Activated T-helper 1 cell treated with anti-CD3 and anti-CD28 coated beads, Interleukin-2, amount 50 U/mL, for 16 hours (primary cell): ENCODE measurements at regions not wholly inside any gene's neighbourhood (a gene's known extent, or its start where the extent isn't known, plus 50 kb on each side); places are given as distances from the start of the nearest gene placed in this dataset.
"Not testable (repeated sequence)": the region's sequence is repeated elsewhere in the genome, so short reads cannot be mapped to it uniquely, and the experiment has no call there.

Experiments used
- DNase-seq, 2 donors: peaks; one replicate each; pipeline ENCODE4 v3.0.0-alpha.2; 2020; ENCODE audit warnings: low read depth in 1 of 2, low spot score in 1 of 2

DNA sequence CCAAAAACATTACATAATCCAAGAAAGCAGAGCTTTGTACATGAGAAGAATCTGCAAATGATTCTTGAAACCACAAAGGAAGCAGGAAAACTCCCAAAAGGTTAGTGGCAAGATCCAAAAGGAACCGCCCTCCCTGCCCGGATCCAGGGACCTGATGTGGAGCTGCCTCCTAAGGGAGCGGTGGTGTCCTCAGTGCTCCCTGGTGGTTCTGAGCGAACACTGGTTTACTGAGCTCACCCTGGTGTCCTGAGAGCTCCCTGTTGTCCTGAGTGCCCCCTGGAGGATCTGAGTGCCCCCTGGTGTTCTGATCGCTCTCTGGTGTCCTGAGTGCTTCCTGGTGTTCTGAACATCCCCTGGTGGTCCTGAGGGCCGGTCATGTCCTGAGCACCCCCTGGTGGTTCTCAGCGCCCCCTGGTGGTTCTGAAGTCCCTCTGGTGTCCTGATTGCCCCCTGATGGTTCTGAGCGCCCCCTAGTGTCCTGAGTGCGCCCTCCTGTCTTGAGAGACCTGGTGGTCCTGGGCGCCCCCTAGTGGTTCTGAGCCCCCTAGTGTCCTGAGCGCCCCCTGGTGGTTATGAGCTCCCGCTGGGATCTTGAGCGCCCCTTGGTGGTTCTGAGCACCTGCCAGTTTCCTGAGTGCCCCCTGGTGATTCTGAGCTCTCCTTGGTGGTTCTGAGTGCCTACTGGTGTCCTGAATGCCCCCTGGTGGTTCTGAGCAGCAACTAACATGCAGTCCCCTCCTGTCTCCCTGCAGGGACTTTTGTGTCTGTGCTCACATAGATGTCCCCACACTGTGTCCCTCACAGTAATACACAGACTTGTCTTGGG is 891.1 kb downstream of the TMEM121 start:
- DNase-seq: peak; percentile 41 to 69

DNA sequence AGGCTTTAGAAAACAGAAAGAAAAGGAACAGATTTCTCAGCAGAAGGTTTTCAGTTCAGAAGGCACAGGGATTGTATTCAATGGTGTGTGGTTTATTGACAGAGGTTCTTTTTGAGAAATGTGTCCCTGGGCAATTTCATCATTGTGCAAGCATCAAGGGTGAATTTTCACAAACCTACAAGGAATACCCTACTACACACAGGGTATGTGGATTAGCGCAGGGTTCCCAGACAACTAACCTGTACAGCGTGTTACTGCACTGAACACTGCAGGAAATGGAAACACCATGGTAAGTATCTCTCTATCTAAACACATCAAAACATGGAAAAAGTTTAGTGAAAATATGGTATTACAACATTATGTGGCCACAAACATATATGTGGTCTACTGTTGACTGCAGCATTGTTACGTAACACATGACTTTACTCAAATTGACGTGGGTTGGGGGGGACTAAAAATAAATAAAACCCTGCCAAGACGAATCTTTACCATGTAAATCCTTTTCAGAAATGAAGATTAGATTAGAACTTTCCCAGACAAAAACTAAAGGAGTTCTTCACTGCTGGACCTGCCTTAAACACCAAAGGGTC is 893.1 kb downstream of the TMEM121 start:
- no peak for DNase-seq

DNA sequence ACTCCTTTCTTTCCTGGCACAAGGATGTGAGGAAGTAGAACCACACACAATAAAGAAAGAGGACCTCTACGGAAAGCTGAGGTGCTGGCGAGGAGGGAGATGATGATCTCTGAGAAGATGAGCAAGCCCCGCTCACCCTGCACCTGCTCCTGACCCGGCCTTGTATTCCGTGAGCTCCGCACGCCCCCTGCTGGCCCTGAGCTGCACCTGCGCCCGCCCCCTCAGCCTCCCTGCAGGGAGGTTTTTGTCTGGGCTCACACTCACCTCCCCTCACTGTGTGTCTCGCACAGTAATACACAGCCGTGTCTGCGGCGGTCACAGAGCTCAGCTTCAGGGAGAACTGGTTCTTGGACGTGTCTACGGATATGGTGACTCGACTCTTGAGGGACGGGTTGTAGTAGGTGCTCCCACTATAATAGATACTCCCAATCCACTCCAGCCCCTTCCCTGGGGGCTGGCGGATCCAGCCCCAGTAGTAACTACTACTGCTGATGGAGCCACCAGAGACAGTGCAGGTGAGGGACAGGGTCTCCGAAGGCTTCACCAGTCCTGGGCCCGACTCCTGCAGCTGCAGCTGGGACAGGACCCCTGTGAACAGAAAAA is 895.1 kb downstream of the TMEM121 start:
- peak in 1 of 2 donors; percentile 71 for DNase-seq

DNA sequence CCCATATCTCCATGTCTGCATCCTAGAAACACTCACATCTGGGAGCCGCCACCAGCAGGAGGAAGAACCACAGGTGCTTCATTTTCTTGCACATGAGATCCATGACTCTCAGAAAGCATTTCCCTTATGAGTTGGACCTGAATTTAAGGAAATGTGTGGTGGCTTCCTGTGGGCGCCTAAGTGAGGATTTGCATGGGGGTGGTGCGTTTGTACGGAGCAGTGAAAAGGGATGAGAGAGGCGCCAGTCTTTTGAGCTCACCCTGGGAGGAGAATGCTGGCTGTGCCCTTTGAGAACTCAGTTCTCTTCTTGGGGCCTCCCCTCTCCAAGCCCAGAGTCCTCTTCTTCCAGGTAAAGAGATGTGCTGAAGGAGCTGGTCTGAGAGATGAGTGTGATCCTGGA is 895.7 kb downstream of the TMEM121 start:
- DNase-seq: no peak

DNA sequence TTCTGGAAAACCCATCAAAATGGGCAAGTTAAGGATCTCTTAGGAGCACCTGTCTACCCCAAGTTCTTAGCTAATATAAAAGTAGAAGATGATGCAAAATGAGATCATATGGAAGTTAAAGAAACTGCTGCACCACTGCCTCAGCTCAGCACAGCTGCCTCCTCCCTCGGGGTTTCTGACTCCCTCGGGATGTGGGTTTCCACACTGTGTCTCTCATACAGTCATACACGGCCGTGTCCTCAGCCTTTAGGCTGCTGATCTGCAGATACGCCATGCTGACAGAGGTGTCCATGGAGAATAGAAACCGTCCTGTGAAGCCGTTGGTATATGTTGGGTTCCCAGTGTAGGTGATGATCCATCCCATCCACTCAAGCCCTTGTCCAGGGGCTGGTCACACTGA is 898.8 kb downstream of the TMEM121 start:
- DNase-seq: not testable (repeated sequence)

DNA sequence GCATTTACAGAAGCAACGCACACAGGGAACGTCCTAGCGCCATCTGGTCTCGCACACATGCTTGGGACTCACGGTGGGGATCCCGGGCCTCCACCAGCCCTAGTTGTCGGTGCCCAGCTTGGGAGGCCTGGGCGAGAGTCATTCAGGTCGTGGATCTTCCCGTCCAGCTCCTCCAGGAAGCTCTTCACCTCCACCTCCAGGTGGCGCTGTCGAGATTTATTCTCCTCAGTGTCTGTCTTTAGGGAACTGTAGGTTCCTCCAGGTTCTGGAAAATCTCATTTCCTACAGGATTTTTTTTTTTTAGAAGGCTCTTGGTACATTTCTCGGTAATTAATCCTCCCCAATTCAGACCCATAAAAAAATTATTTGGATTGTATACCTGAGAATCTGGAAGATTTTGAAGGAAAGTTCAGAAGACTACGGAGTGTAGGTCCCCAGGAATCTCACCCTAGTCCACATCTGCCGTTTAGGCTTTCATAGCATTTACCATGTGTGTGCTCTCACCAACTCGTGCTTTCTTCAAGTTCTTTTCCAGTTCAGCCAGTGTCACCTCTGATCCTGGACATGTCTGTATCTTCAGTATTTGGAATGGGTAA is 910.0 kb downstream of the TMEM121 start:
- DNase-seq: peak; percentile 56 to 61

DNA sequence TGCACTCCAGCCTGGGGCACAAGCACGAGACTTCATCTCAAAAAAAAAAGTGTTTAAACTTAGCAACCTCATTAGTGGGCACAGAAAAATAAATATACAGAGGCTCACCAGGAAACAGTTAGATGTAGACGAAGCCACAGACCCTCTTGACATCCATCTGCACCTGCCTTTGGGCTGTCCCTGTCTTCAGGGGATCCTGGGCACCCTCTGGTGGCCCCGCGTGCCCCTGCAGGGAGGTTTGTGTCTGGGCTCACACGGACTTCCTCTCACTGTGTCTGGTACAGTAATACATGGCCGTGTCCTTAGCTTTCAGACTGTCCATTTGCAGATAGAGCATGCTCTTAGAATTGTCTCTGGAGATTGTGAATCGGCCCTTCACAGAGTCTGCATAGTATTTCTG is 916.5 kb downstream of the TMEM121 start:
- peak; percentile 22 to 25 for DNase-seq

DNA sequence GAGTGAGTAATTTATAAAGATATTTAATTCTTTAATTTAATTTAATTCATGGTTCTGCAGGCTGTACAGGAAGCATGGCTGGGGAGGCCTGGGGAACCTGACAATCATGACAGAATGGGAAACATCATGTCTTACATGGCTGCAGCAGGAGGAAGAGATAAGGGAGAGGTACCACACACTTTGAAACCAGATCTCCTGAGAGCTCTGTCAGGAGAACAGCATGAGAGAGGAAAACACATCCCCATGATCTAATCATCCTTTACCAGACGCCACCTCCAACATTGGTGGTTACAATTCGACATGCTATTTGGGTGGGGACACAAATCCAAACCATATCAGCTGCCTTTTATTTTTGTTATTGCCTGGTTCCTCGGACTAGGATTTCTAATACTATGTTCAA is 928.6 kb downstream of the TMEM121 start:
- no peak for DNase-seq

DNA sequence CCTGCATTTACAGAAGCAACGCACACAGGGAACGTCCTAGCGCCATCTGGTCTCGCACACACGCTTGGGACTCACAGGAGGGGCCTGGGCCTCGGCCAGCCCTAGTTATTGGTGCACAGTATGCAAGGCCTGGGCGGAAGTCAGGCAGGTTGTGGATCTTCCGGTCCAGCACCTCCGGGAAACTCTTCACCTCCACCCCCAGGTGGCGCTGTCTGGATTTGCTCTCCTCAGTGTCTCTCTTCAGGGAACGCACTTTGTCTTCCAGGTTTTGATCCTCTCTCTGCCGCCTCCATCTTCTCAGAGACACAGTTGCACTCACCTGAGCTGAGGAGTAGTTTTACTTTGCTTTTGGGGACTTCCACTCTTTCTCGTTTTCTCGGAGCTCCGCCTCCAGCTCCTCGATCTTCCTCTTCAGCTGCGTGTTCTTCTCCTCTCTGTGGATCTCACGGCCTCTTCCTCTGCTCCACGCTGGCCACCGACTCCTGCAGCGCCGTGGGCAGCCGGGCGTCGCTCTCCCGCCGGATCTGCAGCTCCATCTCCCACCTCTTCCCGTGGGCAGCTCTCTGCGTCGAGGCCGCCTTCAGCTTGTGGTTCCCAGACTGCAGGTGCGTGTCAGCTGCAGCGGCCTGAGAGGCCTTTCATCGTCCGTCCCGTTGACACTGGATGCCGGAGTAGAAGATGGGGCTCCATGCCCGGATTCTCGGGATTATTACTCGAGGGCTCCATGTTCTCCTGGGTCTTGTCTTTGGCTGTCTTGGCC is 933.8 kb downstream of the TMEM121 start:
- DNase-seq: peak; percentile 42 to 49

DNA sequence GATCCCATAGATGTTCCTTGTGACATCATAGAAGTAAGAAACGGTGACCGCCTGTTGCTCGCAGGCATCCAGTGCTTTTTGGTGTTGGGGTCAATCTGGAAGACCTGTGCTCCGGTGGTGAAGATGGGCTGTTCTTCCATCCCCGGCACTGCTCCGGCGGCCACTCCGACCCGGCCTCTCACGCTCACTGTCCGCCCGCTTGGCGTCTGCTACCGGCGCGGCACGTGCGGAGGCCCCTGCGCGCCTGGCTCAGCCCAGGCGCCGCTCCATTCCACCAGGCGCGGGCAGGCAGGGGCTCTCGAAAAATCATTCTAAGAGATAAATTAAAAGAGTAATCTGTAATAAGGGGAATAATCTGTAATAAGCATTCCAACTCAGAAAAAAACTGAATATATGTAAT is 934.5 kb downstream of the TMEM121 start:
- DNase-seq: no peak

DNA sequence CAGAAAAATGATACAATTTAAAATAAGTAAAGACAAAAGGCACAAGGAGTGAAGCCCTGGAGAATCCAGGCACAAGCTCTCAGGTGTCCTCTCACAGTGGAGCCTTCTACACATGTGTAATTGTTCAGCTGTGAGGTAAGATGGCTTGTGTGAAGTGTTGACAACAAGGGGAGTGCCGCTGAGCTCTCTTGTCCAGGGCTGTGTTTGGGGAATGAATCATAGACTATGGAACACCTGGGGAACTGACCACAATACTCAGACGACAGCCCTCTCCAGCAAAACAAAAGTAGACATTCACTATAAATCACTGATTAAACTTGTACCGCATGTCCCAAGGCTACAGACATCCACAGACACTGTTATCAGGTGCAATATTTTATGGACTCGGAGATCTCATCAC is 940.1 kb downstream of the TMEM121 start:
- not testable (repeated sequence) for DNase-seq

DNA sequence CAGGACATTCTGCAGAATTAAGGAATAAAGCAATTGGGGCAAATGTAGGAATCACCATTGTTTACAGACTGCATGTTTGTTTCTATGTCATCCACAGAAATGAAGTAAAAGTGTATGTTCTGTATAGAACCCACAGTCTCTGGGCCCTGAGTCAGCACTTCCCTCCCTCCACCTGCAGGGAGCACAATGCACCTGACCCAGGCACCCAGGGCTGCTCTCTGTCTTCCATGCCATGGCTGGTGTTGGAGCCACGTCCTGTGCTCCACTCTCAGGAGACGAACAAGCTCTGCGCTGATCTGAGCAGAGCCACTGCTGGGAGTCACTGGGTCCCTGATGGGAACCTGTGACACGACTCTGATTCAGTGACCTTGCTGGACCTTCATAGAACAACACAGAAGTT is 942.5 kb downstream of the TMEM121 start:
- not testable (repeated sequence) for DNase-seq

DNA sequence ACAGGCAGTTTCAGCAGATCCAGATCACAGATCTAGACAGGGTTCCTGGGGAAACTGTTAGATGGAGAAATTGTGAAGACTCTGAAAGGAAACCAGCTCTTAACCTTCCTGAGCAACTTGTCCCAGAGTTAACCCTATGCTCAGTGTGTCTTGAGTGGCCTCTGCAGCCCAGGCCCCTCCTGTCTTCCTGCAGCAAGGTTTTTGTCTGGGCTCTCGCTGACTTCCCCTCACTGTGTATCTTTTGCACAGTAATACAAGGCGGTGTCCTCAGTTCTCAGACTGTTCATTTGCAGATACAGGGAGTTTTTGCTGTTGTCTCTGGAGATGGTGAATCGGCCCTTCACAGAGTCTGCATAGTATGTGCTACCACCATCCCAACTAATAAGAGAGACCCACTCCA is 943.6 kb downstream of the TMEM121 start:
- DNase-seq: not testable (repeated sequence)

DNA sequence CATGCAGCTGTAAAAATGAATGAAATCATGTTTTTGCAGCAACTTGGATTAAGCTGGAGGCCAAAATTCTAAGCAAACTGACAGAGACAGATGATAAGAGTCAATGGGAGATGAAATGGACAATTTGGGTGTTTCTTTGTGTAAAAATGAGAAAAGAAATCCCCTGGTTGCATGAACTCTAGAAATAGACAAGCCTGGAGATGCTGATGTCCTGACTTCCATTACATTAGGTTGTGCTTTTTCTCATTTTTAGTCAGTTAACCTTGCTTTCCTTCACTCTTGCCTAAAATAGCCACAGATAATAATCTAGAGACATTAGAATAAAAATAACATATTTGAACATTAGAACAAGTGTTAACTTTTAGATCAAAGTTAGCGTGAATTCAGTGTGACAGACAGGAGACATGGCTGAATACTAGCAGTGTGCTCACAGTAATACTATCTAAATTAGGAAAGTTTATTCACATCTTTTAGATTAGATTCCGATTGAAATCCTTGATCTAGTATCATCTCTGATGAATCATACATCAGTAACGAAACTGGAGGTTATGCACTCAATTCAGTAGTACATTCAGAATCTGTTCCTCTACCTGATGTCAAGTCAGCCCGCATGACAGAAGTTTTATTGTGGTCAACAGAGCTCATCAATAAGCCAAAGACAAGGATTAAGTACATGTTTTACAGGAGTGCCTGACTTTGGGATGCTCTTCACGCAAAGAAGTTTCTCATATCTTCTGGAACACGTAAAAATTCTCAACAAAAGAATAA is 948.1 kb downstream of the TMEM121 start:
- DNase-seq: not testable (repeated sequence)

DNA sequence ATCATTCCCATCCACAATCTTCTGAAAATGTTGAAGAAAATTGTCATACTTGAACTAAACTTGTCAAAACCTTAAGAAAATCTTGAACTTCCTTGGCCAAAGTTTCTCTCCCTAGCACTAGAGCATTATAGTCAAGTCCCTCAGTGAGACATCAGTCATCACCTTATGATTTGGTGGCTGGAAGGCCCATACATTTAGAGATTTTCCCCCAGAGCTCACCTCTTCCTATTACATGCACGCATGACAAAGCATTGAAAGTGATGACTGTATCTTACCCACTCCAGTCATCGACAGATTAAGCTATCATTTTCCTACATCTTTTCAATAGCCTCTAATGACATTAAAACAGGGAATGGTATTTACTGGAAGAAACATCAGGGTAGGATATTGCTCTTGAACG is 948.8 kb downstream of the TMEM121 start:
- DNase-seq: not testable (repeated sequence)

DNA sequence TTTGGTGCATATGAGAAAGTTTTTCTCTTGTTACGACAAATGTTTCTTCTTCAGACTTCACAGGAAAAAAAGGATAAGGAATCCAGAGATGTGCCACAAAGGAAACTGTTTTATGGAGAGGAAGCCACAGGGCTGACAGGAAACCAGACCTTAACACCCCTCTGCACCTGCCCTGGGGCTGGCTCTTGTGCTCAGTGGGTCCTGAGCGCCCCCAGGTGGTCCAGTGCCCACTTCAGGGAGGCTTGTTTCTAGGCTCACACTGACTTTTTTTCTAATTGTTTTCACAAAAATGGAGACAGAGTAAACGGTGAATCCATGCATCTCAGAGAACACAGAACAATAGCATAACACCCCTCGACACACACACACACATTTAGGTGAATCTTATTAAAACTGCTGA is 951.2 kb downstream of the TMEM121 start:
- DNase-seq: not testable (repeated sequence)

DNA sequence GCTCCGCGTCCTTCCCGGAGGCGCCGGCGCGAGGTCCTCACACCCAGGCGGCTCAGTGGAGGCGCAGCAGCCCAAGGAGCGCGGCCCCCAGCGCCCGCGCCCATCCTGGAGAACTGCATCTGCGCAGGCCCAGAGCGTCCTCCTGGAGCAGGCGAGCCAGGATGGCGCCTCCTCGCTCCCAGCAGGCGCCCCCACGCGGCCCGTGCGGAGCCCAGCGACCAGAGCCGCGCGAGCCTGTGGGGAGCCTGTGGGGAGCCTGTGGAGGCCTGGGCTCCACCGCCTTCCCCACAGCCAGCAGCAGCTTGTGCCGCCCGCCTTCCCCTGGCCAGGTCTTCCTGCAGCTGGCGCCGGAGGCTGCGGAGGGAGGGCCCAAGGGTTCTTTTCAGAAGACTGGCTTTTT is 953.9 kb downstream of the TMEM121 start:
- DNase-seq: not testable (repeated sequence)

DNA sequence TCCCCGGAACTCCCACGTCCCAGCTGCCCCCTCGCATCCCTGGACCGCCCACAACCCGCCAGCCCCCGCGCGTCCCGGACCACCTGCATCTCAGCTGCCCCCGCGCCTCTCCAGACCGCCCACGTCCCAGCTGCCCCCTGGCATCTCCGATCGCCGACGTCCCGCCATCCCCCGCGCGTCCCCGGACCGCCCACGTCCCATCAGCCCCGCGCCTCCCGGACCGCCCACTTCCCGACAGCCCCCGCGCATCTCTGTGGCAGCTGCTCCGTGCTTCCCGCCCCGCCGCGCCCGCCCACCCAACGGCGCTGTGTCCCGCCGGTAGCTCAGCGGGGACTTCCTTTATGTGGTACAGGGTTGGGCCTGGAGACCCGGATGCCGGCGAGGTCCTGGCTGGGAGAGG is 955.8 kb downstream of the TMEM121 start:
- not testable (repeated sequence) for DNase-seq

DNA sequence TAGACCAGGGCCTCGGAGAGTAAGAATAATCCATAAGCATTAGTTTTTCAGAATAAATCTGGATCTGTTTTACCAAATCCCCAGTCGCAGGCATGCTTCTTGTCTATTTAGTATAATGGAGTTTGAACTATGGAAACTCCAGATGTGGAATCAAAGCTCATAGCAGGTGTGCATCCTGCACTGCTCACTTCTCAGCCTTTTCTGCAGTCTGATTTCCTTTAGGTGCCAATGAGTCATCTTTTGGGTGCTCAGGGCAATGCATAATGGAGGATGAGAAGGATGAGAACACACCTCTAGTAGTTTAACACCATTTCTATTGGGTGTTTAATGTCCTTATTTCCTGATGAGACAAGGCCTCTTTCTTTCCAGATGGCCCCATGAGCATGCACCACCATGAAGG is 961.2 kb downstream of the TMEM121 start:
- DNase-seq: no peak

DNA sequence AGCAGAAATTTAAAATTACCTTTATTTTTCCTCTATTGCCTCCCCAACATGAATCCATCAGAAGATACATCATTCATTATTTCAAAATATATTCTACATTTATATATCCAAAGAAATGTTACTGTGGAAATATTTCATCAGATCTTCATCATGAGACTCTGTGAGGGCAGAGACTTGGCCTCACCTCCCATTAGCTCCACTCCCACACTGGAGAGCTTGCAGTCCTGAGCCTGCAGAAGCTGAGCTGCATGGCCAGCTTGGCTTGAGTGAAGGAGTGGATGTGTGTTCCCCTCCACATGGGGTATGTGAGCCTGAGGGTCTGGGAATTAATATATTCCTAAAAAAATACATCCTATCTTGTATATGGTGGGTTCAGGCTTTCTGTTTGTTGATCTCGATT is 961.9 kb downstream of the TMEM121 start:
- DNase-seq: no peak
